OCI-LY3 (cell line): ENCODE measurements at regions not wholly inside any gene's neighbourhood (a gene's known extent, or its start where the extent isn't known, plus 50 kb on each side); places are given as distances from the start of the nearest gene placed in this dataset.

Source experiments
- CTCF ChIP-seq: fragments of 200-600, 300-600 bp; sonication (generic); IDR thresholded peaks from 2 replicates; pipeline ENCODE4 v1.5.1; 2014; ENCODE audit warnings: antibody characterized with exemption, low read length, low read depth
- EZH2phosphoT487 ChIP-seq: fragments of 200-600 bp; shearing (Covaris generic); IDR thresholded peaks from 2 replicates; pipeline ENCODE4 v1.6.1; 2018; ENCODE audit warnings: antibody characterized with exemption, mixed run types, low read depth

GRCh38 chr22:48366591-48366990, 1461.1 kb downstream of the BRD1 start:
- TF ChIP-seq CTCF (no peak), EZH2phosphoT487 (no peak)
